NOMO-1 (cell line): ENCODE measurements at regions not wholly inside any gene's neighbourhood (a gene's known extent, or its start where the extent isn't known, plus 50 kb on each side); places are given as distances from the start of the nearest gene placed in this dataset.

Experiments used
- DNase-seq, 2 experiments: peaks; one replicate each; lab custom pipeline; 2025; ENCODE audit not compliant: unreplicated experiment in 2 of 2; lab: John Stamatoyannopoulos, UW

DNA sequence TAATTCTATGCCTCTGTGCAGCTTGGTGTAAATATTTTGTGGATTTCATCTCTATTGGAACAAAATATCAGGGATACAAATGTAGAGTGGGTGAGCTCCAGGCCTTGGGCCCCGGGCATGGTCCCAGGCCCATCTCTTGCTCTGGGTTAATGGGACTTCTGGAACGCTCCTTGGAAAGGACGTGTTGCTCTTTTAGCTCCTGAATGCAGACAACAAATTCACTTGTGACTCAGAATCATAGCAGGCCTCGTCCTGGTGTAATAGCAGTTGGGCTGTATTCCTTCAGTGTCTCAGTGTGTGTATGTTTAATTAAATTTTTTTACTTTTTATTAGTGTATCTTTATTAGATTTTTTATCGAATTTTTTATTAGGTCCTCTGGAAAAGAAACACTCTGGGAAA is 266.7 kb upstream of the C2CD4B start:
- DNase-seq: no peak

DNA sequence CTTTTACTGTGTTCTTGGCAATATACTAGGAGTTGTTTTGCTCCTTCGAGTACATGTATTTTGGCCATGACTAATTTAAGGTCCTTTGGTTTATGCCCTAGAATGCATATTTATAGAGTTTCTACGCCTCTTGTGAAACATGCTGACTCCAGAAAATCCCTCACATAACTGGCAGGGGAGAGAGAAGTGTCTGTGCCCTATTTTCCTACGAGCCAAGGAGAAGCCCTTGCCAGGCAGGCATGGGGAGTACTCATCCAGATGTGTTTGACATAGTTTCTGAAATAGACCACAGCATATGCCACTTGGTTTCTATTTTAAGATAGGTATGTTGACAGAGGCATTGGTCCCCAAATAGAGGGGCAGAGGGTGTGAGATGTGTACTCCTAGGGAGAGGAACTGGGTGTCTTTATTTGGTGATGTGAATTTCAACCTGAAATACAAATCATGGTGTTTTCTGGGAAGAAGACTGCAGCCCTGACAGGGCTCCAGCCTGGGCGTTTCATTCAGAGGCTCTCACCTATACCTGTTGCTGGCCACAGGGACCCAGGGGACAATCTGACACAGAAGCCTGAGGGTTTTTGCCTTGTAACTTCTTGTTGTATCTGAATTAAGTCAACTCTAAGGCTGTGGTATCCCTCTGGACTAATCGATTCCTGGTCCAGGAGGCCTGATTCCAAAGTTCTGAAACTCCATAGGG is 267.8 kb upstream of the C2CD4B start:
- DNase-seq: no peak

DNA sequence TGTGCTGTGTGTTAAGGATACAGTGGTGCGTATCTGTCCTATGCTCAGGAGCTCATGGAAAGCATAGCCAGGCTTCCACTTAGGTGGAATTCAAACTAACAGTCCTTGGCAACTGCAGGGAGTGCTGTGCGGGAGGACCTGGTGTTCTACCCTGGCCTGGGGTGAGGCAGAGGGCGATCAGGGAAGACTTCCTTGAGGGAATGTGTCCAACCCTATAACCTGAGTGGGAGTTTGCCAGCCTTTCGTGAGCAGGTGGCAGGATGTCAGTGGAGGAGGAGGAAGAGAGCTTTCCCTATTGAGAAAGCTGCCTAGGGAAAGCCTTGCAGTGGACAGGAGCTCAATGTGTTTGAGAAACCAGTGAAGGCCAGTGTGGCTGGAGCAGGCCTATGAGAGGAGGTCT is 271.1 kb upstream of the C2CD4B start:
- no peak for DNase-seq

DNA sequence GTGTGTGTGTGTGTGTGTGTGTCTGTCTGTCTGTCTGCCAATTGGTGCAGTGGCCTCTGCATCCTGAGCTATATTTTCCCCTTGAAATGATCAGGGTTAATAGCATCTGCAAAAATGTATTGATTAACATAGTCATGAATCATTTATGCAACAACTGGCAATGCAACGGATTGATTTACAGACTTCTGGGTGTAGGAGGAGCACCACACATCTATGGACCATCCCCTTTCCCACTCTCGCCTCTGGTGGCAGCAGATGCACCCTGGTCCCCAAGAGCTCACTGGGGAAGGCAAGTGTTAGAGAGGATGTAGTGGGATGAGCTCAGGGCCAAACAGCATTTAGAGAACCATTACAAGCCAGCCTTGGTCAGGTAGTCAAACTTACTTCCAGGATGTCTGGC is 272.7 kb upstream of the C2CD4B start:
- no peak for DNase-seq

DNA sequence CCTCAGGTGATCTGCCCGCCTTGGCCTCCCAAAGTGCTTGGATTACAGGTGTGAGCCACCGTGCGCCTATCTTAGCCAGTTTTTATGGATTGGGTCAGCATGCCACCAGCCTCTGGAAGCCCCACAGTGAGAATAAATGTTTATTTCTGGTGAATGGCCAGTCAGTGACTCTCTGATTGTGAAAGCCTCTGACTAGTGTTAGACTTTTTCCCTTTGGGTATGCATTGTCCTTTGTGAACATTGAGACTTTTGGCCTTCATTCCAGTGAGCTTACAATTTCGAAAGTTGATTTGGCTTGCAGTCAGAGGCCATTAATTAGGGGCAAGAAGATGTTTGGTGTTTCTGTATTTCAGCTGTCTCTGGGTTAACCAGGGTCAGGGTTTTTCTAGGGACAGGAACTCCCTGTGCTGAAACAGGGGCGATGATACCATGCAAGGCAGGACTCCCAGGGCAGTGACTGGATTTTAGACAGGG is 274.5 kb upstream of the C2CD4B start:
- no peak for DNase-seq

DNA sequence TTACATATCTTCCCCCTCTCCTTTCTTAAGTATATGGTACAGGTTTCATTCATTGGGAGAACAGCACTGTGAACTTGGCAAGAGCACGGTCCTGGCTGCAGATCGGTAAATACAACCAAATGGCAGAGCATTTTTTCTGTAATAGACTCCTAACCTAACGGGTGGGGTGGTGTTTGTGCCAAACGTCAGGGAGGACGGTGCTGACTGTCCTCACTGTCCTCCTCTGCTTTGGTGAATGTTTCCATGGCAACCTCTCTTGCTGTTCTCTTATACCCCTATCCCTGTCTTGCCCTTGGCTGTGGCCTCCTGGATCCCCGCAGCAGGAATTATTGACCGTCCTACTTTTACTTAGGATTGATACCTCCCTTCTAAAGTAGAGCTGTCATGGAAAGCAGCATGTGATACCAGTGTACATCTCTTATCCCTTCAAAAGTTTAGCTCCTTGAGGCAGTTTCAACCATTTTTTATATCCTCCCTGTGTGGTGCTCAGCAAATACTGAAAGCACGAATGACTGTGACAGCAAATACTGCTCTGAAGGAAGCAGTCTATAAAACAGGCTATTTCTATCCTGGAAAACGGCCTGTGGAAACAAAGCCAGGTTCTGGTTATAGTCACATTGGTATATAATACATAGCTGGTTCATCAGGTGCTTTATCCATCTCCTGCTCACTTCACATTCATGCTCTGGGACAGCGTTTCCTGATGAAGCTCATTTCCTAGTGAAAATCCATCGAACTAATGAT is 275.4 kb upstream of the C2CD4B start:
- no peak for DNase-seq

DNA sequence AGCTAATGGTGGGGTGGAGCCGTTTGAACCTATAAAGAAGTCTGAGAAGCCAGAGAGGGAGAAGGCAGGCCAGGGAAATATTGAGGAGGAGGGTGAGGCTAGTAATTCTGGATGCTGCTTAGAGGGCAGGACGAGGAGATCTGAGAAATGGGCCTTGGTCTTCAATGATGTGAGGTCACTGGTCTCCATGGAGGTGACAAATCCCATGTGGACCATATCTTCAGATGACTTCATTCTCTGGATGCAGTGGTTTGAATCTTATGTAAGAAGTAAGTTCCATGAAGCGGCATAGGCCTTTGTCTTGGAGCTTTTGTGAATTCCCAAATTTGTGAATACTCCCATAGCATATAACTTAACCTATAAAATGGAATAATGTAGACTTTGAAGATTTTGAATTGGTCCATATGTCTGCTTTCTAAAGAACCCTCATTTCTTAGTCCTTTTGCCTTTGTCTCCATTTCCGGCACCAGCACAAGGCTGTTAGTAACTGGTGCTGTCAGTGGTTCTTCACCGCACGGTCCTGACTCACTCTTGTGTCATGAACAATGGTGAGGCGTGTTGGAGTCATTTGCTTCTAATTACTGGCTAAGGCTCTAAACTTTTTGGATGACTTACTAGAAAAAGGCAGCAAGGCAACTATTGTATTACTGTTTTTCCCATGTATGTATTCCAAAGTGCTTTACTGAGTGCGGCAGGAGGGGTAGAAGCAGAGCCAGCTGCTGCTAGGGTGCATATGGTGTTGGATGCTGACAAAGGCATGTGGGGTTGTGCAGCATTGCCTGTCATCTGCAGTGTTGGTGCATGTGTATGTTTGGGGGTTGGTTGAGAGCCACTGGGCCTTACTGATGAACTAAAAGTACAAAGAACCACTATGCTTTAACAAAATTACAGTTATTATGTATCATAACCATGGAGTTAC is 279.3 kb upstream of the C2CD4B start:
- no peak for DNase-seq

DNA sequence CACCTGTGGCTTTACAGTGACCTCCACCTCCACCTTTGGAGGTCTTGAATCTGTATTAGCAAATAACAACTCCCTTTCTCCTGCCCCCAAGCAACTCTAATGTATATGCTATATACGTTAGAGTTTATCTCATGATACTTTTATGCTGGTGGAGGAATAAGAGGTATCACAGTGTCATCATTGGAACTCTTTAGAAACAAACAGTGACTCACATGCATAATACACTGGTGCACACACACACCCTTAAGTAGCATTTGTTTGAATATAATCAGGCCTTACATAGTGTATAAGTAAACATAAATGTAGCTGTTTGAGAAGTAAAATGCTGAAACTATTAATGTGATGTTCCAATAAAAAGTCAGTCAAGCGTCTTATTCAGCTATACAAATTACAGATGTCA is 280.2 kb upstream of the C2CD4B start:
- DNase-seq: no peak

DNA sequence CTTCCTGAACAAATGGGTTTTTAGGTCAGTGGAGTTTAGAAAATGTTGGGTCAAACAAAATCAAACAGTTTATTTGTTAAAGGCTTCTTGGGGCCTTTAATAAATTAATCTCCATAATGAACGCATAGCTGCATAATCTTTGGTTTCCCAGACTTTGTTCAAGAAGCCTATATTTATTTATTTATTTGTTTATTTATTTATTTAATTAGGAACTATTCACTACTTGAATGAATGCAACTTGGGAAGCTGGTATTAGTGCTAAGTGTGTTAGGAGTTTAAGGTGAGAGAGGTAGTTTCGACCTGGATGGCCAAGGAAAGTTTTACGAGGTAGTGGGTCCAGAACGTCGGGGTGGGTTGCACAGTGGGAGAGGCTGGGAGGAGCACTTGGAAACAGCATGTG is 281.9 kb upstream of the C2CD4B start:
- no peak for DNase-seq

DNA sequence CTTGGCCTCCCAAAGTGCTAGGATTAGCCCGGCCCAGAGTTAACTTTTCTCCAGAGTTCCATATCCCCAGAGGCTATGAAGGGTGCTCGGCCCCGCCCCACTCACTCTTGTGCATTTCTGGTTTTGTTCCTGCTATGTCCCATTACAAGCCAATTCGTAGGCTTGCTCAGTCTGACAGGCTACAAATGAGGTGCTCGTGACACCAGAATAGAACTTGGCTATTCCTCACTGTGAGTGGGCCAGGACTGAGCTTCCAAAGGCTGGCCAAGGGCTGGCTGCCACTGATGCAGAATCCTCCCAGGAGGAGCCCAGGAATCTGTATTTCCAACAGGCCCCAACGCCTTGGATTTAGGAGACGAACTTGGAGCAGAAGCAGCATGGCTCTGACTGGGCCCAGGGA is 282.7 kb upstream of the C2CD4B start:
- no peak for DNase-seq

DNA sequence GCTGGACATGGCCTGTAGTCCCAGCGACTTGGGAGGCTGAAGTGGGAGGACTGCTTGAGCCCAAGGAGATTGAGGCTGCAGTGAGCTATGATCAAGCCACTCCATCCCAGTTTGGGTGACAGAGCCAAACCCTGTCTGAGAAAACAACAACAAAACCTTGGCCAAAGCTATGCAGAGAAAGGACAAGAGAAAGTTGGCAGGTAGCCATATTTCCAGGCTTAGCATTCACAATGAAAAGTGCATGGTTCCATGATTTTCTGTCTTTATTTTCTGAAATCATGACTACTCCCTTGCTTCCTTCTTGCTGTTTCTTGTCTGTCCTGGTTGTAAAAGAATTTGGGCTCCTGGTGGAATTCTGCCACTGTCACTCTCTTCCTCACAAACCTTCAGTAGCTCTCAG is 284.6 kb upstream of the C2CD4B start:
- DNase-seq: no peak

DNA sequence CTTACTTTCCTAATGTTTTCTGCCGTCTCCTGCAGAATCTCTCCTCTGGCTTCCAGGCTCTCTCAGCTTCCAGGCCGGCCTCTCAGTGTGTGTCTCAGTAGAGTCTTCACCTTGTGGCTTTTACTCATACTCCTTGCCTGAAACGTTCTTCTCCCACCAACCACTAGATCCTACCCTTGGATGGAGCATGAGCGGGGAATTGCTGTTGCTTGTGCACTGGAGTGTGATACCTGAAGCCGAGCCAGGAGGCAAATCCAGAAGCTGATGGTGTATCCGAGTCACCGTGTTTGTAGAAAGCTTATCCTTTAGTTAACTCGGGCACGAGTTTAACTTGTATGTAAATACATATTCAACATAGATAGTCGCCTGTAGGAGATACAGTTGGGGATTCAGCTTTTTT is 285.0 kb upstream of the C2CD4B start:
- no peak for DNase-seq

DNA sequence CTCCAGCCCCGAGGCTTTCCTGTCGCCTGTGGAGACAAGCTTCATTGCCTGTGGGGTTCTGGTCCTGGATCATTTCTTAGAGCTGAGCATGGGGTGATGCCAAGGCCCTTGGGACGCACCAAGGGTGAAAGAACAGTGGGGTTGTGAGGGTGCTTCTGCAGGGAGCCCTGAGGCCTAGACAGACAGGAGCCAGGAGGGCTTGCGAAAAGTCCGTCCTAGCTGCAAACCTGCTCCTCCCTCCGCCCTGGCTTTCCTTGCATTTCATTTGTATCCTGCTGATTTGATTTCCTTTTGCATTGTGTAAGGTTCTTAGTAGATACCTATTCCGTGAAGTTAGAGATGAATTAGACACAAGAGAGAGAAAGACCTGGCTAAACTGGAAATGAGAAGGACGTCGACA is 286.9 kb upstream of the C2CD4B start:
- DNase-seq: no peak

DNA sequence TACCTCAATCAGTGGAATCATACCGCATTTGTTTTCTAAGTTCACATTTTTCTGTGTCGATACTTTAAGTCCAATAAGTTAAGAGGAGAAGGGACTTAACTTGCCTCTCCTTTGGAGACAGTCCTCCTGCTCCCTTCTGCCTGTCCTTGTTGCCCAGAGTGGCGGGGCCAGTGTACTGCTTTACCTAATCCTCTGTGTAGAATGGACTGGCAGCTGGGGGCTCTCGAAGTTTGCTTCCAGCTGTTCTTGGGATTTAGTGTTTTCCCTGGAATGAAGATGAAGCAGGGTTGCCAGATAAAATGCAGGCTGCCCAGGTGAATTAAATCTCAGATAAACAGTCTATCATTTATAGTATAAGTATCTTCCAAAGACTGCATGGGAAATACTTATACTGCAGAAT is 287.6 kb upstream of the C2CD4B start:
- no peak for DNase-seq

DNA sequence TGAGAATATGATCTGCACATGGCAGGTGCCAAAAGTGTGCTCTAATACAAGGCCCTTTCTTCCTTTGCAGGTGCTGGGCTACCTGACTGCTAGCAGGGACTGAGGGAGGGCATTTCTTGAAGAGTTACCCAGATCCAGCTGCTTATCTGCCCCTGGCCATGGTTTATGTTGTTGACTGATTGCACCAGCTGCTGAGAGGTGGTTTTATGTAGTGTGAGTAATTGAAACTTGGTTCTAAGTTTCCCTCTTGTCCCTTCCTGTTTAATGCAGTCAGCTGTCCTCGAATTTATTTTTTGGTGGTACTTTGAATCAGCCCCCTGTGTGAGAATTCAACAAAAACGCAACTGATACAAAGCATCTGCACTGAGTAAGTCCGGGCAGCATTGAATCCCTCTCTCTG is 288.3 kb upstream of the C2CD4B start:
- no peak for DNase-seq

DNA sequence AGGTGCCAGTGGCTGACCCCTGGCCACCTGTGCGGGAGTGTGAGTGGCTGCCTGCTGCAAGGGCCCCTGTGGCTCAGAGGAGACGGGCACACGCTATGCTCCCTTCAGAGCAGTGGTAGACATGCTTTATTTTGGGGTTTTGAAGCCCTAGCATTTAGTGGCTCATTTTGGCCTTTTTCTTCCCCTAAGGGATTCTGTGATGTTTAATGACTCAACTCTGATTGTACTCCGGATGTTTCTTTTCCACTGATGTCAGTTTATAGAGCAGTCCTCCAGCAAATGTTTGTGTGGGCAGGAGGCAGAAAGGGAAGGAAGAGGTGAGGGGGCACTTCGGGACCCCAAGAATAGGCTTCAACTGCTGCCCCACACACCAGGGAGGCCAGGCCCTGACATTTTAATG is 288.9 kb upstream of the C2CD4B start:
- no peak for DNase-seq

DNA sequence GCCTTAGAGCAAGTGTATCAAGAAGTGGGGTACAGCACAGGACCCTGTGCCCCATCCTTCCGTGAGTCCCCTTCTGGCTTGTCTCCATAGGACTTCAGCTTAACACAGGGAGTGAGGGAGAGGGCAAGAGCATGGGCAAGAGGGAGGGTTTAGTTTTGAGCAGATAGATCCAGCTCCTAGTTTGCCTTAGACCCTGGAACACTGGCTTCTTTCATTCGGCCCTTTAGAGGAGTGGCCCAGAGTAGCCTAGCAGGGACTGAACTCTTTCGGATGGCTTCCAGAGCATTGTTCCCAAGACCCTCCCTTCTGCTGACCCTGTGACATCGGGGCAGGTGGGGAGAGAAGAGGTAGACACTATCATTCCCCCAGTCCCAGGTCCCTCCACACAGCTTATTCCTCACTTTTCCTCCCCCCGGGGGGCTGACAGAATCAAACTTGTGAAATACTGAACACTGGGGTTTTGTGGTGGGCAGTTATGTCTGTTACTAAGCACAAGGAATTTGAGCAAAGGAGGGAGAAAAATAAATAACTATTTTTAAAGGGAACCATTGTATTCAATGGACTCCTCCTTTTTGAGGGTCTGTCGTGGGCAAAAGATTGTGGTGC is 289.6 kb upstream of the C2CD4B start:
- no peak for DNase-seq

DNA sequence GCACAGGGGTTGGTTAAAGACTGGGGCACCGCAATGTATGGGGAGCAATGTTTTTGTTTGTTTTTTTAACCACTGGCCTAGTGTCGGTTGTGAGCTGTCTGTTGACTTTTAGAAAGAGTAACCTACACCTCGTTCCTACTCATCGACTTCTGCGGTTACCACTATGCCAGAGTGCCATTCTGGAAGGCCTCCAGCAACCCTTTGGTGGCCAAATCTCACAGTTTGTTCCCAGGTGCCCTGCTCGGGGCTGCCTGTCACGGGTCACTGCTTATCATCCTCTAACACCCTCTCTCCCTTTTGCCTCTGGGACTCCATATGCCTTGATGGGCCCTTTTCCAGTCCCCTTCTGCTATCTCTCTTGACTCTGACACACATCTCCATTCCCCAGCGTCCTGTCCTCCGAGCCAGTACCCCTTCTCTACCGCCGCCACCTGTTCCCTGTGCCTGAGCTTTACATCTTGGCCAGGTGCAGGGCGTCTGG is 290.4 kb upstream of the C2CD4B start:
- no peak for DNase-seq

DNA sequence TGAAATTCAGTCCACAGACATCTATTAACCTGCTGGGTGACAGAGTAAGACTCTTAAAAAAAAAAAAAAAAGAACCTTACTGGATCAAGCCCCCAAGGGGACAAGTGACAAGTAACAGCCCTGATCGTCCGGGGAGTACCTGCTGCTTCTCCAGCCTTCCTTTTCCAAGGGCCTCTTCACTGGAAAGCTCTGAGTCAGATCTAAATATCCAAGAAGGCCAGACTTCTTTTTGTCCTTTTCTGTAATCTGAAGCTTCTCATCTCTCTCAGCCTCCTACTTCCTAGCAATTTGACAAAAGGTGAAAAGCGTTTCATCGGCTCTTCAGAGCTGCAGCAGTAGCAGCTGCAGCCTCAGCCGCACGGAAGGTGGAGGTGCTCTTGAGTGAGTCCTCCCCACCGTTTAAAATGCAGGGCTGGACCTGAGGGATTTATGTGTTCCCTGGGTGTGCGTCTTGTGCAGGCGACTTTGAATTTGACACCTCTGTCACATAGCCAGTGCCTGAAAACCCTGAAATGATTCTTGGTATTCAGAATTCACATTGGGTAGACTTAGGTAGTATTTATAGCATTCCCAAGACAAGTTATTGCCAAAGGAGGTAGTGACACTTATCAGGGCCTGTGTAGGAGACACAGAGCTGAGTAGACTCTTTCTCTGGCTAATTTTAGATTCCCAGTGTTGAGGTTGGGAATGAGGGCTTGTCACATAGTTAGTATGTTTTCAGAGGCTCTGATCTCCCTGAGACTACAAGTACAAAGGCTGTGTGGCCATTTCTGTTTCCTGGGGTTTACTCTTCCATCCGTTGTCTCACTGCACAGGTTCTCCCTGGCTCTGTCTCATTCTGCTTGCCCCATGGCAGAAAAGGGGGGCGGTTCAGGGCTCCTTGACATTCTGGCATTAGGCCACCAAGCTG is 291.2 kb upstream of the C2CD4B start:
- no peak for DNase-seq

DNA sequence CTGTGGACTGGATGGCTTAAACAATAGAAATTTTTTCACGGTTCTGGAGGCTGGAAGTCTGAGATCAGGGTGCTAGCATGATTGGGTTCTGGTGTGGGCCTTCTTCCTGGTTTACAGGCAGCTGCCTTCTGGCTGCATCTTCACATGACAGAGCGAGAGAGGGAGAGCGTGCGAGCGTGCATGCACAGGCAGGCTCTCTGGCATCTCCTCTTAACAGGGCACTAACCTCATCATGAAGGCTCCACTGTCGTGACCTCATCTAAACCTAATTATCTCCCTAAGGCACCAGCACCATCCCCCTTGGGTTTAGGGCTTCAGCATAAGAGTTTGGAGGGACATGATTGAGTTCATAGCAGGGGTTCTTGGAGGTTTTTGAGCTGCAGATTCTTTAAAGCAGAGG is 292.0 kb upstream of the C2CD4B start:
- no peak for DNase-seq
